Effector memory CD8-positive, alpha-beta T cell (primary cell): ENCODE measurements at regions not wholly inside any gene's neighbourhood (a gene's known extent, or its start where the extent isn't known, plus 50 kb on each side); places are given as distances from the start of the nearest gene placed in this dataset.

Source experiments
- ATAC-seq: fragments of 150-1000 bp; cut with Tn5 transposase; replicated peaks from 2 replicates; pipeline ENCODE4 v1.10.0; 2021; ENCODE audit warnings: mild to moderate bottlenecking, moderate library complexity
- DNase-seq, 3 experiments: peaks; one replicate each; pipeline ENCODE4 v3.0.0; 2021
- H3K27ac Mint-ChIP-seq, 2 donors: one replicate each; pipeline ENCODE4 v1.8.0; 2022; ENCODE audit warnings: mild to moderate bottlenecking in 2 of 2, mixed read lengths in 2 of 2, moderate library complexity in 2 of 2
- H3K27me3 Mint-ChIP-seq, 2 donors: one replicate each; pipeline ENCODE4 v1.8.0; 2022; ENCODE audit warnings: mixed read lengths in 2 of 2
- H3K36me3 Mint-ChIP-seq: one replicate; pipeline ENCODE4 v1.8.0; 2022; ENCODE audit warnings: mild to moderate bottlenecking, moderate library complexity, mixed read lengths; ENCODE audit not compliant: insufficient read depth
- H3K4me1 Mint-ChIP-seq, 2 donors: one replicate each; pipeline ENCODE4 v1.8.0; 2022; ENCODE audit warnings: low read depth in 2 of 2, mixed read lengths in 2 of 2
- H3K4me3 Mint-ChIP-seq, 2 donors: one replicate each; pipeline ENCODE4 v1.8.0; 2022; ENCODE audit warnings: mild to moderate bottlenecking in 2 of 2, mixed read lengths in 2 of 2, moderate library complexity in 2 of 2
- H3K9me3 Mint-ChIP-seq, 2 donors: one replicate each; pipeline ENCODE4 v1.8.0; 2022; ENCODE audit warnings: mixed read lengths in 2 of 2

GRCh38 chr7:71042591-71042990, 89.4 kb upstream of the GALNT17 start:
- peaks cover 0 to 7% of the 10 kb centered on the region in 2 donors for H3K9me3 Mint-ChIP-seq
- H3K4me1 Mint-ChIP-seq, result no peaks in the 10 kb centered on the region
- H3K4me3 Mint-ChIP-seq, result no peak overlapping the region
- H3K27me3 Mint-ChIP-seq, result no peaks in the 10 kb centered on the region
- DNase-seq (no peak), ATAC-seq (no peak)
- no peak overlapping the region for H3K27ac Mint-ChIP-seq
- H3K36me3 Mint-ChIP-seq, result peaks cover 3% of the 10 kb centered on the region

DNA sequence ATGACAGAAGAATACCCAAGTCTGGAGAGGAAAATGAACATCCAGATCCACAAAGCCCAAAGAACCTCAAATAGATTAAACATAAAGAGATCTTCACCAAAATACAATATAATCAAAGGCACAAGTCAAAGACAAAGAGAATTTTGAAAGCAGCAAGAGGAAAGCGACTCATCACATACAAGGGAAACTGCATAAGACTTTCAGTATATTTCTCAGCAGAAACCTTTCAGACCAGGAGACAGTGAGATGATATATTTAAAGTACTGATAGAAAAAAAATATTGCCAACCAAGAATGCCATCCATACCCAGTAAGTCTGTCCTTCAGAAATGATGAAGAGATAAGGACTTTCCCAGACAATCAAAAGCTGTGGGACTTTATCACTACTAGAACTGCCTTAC, 81.5 kb upstream of the GALNT17 start:
- DNase-seq (no peak), ATAC-seq (no peak)
- Mint-ChIP-seq H3K4me3 (no peak overlapping the region), H3K27ac (no peak overlapping the region), H3K27me3 (no peaks in the 10 kb centered on the region), H3K36me3 (no peaks in the 10 kb centered on the region), H3K4me1 (no peaks in the 10 kb centered on the region), H3K9me3 (peaks cover 8 to 16% of the 10 kb centered on the region in 2 donors)

DNA sequence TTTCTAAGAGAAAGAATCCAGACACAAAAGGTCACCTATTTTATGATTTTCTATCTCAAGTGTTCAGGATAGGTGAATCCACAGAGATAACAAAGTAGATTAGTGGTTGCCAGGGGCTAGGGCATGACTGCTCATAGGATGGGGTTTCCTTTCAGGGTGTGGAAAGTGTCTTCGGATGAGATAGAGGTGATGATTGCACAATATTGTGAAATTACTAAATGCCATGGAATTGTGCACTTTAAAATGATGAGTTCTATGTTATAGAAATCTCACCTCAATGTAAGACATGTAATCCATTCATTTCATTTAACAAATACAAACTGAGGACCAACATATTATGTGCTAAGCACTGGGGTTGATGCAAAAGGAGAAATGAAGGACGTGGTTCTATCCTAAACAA, 76.4 kb upstream of the GALNT17 start:
- no peak for DNase-seq
- no peaks in the 10 kb centered on the region for H3K36me3 Mint-ChIP-seq
- H3K4me3 Mint-ChIP-seq, result no peak overlapping the region
- peaks cover 2 to 10% of the 10 kb centered on the region in 2 donors for H3K9me3 Mint-ChIP-seq
- no peak for ATAC-seq
- no peak overlapping the region for H3K27ac Mint-ChIP-seq
- H3K4me1 Mint-ChIP-seq, result no peaks in the 10 kb centered on the region
- no peaks in the 10 kb centered on the region for H3K27me3 Mint-ChIP-seq

GRCh38 chr7:71077743-71078476, 54.0 kb upstream of the GALNT17 start:
- H3K27ac Mint-ChIP-seq, result no peak overlapping the region
- no peak overlapping the region for H3K4me3 Mint-ChIP-seq
- DNase-seq, result no peak
- peaks cover 9 to 20% of the 10 kb centered on the region in 2 donors for H3K9me3 Mint-ChIP-seq
- ATAC-seq, result no peak
- no peaks in the 10 kb centered on the region for H3K4me1 Mint-ChIP-seq
- no peaks in the 10 kb centered on the region for H3K36me3 Mint-ChIP-seq
- H3K27me3 Mint-ChIP-seq, result no peaks in the 10 kb centered on the region
